ENCODE measurements at regions not wholly inside any gene's neighbourhood (a gene's known extent, or its start where the extent isn't known, plus 50 kb on each side); places are given as distances from the start of the nearest gene placed in this dataset.

GRCh38 chr11:97656356-97656755, 1266.5 kb downstream of the JRKL start:
- no peak for DNase-seq (ENCODE audit: low read depth, low spot score)
- TF ChIP-seq CTCF (IDR thresholded peaks at IDR 0.05; ENCODE audit: insufficient read depth, low read length, missing control alignments): no peak
- POLR2A ChIA-PET: no interaction called here
- H3K4me3 ChIP-seq (ENCODE audit: low read depth, low read length): no peak overlapping the region
- CTCF ChIA-PET: no interaction called here

- no peak overlapping the region for H3K4me3 ChIP-seq (ENCODE audit: low read depth, low read length)
- no peak for TF ChIP-seq CTCF (IDR thresholded peaks at IDR 0.05; ENCODE audit: insufficient read depth, low read length, missing control alignments)
- DNase-seq (ENCODE audit: low read depth, low spot score): no peak
- ChIA-PET POLR2A (no interaction called here), CTCF (no interaction called here)
These were observed 1268.0 kb downstream of the JRKL start for GRCh38 chr11:97657852-97658251.

- H3K4me3 ChIP-seq (ENCODE audit: low read depth, low read length): no peak overlapping the region
- ChIA-PET CTCF (no interaction called here), POLR2A (no interaction called here)
- TF ChIP-seq CTCF (IDR thresholded peaks at IDR 0.05; ENCODE audit: insufficient read depth, low read length, missing control alignments): no peak
- no peak for DNase-seq (ENCODE audit: low read depth, low spot score)
These were observed 1277.2 kb downstream of the JRKL start for GRCh38 chr11:97667057-97667456.

- ChIA-PET POLR2A (no interaction called here), CTCF (no interaction called here)
- TF ChIP-seq CTCF (IDR thresholded peaks at IDR 0.05; ENCODE audit: insufficient read depth, low read length, missing control alignments): no peak
- no peak overlapping the region for H3K4me3 ChIP-seq (ENCODE audit: low read depth, low read length)
- no peak for DNase-seq (ENCODE audit: low read depth, low spot score)
These were observed 1293.9 kb downstream of the JRKL start for GRCh38 chr11:97683733-97684132.

GRCh38 chr11:97684486-97685439, 1295.0 kb downstream of the JRKL start:
- POLR2A ChIA-PET: no interaction called here
- H3K4me3 ChIP-seq (ENCODE audit: low read depth, low read length): no peak overlapping the region
- no peak for TF ChIP-seq CTCF (IDR thresholded peaks at IDR 0.05; ENCODE audit: insufficient read depth, low read length, missing control alignments)
- CTCF ChIA-PET: no interaction called here
- DNase-seq (ENCODE audit: low read depth, low spot score): no peak

- ChIA-PET CTCF (no interaction called here), POLR2A (no interaction called here)
- H3K4me3 ChIP-seq (ENCODE audit: low read depth, low read length): no peak overlapping the region
- no peak for TF ChIP-seq CTCF (IDR thresholded peaks at IDR 0.05; ENCODE audit: insufficient read depth, low read length, missing control alignments)
- DNase-seq (ENCODE audit: low read depth, low spot score): no peak
These were observed 1295.9 kb downstream of the JRKL start for GRCh38 chr11:97685695-97686094.
